GM12801 (cell line): ENCODE measurements at regions not wholly inside any gene's neighbourhood (a gene's known extent, or its start where the extent isn't known, plus 50 kb on each side); places are given as distances from the start of the nearest gene placed in this dataset.

Source experiments
- CTCF ChIP-seq: IDR thresholded peaks from one replicate; pipeline ENCODE4 v1.5.1; 2011; ENCODE audit warnings: control low read depth; ENCODE audit not compliant: insufficient read length; ENCODE audit errors: extremely low read depth

- no peak for TF ChIP-seq CTCF
Measured at GRCh38 chr12:98260276-98260675, 255.1 kb upstream of the TMPO start.

GRCh38 chr12:98262902-98263301 lies 252.5 kb upstream of the TMPO start:
- TF ChIP-seq CTCF, result no peak

GRCh38 chr12:98274430-98275130 lies 240.8 kb upstream of the TMPO start:
- TF ChIP-seq CTCF, result no peak

GRCh38 chr12:98275131-98275475 lies 240.3 kb upstream of the TMPO start:
- TF ChIP-seq CTCF, result no peak

- TF ChIP-seq CTCF, result no peak
Measured at GRCh38 chr12:98280152-98280551, 235.2 kb upstream of the TMPO start.

- TF ChIP-seq CTCF, result no peak
Measured at GRCh38 chr12:98280621-98281020, 234.8 kb upstream of the TMPO start.

- no peak for TF ChIP-seq CTCF
Measured at GRCh38 chr12:98291828-98292227, 223.6 kb upstream of the TMPO start.
